IPS DF 19.7 (cell line): ENCODE measurements at regions not wholly inside any gene's neighbourhood (a gene's known extent, or its start where the extent isn't known, plus 50 kb on each side); places are given as distances from the start of the nearest gene placed in this dataset.

Experiments used
- DNase-seq: peaks from one replicate; pipeline ENCODE4 v3.0.0-alpha.2; 2013; ENCODE audit warnings: low read depth, low spot score

GRCh38 chr2:163849756-163850435 lies 114.1 kb upstream of the FIGN start:
- no peak for DNase-seq

DNA sequence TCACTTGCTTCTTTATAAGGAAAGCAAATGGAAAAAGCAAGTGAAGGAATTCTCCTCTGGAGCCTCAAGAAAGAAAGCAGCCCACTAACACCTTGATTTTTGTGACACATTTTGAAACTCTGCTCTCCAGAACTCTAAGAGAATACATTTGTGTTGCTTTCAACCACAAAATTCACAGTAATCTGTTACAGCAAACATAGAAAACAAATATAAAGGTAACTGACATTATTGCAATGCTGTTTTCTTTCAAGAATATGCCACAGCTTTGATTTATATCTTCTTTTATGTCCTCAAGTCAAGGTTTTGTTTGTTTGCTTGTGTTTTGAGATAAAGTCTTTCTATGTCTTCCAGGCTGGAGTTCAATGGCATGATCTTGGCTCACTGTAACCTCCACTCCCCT lies 103.1 kb upstream of the FIGN start:
- DNase-seq: no peak

GRCh38 chr2:163836167-163836566 lies 100.4 kb upstream of the FIGN start:
- DNase-seq: no peak

DNA sequence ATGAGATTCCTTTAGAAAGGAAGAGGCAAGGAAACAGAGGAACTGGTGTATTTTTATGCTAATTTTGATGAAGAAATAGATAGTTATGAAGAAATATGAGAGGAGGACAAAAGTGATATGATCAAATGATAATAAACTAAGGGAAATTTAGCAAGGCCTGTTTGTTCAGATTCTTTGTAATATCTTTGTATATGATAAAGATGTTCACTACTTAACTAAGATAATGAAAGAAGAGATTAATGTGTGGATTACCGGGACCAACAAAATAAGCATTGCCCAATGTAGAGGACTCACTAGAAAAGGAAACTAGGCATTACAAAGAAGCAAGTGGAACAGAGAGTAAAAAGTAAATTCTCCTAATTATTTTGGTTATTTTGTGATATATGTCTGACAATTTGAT lies 99.0 kb upstream of the FIGN start:
- no peak for DNase-seq

- no peak for DNase-seq
These were observed 98.4 kb upstream of the FIGN start for GRCh38 chr2:163834221-163834620.

DNA sequence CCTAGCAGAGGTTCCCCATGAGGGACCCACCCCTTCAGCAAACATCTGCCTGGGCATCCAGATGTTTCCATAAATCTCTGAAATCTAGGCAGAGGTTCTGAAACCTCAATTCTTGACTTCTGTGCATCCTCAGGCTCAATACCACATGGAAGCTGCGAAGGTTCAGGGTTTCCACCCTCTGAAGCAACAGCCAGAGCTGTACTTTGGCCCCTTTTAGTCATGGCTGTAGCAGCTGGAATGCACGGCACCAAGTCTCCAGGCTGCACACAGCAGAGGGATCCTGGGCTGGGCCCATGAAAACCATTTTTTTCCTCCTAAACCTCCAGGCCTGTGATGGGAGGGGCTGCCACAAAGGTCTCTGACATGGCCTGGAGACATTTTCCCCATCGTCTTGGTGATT lies 93.0 kb upstream of the FIGN start:
- no peak for DNase-seq

DNA sequence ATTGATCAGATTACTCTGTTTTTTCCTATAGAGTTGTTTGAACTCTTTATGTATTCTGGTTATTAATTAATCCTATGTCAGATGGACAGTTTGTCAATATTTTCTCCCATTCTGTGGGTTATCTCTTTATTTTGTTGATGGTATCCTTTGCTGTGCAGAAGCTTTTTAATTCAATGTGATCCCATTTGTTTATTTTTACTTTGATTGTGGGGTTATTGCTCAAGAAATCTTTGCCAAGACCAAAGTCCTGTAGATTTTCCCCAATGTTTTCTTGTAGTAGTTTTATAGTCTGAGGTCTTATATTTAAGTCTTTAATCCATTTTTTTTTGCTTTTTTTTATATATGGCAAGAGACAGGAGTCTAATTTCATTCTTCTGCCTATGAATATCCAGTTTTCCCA lies 86.2 kb upstream of the FIGN start:
- no peak for DNase-seq

GRCh38 chr2:163812926-163813520 lies 77.2 kb upstream of the FIGN start:
- no peak for DNase-seq

GRCh38 chr2:163808406-163808805 lies 72.6 kb upstream of the FIGN start:
- DNase-seq: no peak

DNA sequence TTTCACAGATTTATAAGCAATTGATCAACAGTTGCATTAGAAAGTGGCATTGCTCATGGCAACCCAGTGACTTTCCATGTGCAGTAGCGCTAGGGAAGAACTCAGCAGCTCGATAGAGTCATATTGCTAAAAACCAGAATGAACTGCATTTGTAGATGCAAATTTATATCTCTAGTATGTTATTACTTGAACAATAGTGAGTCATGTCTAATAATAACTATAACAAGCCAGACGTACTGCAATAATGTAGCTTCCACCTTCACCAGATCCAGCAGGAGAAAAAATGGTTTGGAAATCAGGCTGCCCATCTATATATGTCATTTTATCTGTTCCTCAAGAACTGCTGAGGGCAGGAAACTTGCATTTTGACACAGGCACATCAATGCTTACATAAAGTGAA lies 66.5 kb upstream of the FIGN start:
- no peak for DNase-seq

GRCh38 chr2:163801486-163801885 lies 65.7 kb upstream of the FIGN start:
- DNase-seq: no peak

GRCh38 chr2:163800951-163801381 lies 65.2 kb upstream of the FIGN start:
- DNase-seq: no peak

GRCh38 chr2:163799807-163800206 lies 64.0 kb upstream of the FIGN start:
- DNase-seq: no peak

DNA sequence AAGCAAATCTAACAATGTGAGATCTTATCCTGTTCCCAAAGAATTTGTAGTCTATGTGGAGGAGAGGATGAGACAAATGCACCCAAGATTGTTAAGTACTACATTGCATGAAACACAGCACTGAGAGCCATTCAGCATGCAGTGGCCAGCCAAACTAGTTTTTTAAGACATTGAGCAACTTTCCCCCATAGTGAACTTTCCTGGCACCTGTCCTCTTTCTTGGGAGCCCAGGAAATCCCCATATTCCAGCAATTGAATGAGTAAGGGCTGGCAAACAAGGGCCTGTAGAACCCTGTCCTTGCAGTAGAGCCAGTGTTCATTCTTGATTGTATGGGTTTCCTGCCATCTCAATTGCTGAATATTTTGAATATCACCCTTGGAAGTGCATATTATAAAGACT lies 58.8 kb upstream of the FIGN start:
- no peak for DNase-seq
